B cell (primary cell): ENCODE measurements at regions not wholly inside any gene's neighbourhood (a gene's known extent, or its start where the extent isn't known, plus 50 kb on each side); places are given as distances from the start of the nearest gene placed in this dataset.
"Not testable (repeated sequence)": the region's sequence is repeated elsewhere in the genome, so short reads cannot be mapped to it uniquely, and the experiment has no call there.

ENCODE experiments used
- ATAC-seq: fragments of 200-7000 bp; cut with Tn5 transposase; one replicate; pipeline ENCODE4 v1.10.0; 2021; ENCODE audit warnings: low read depth, mild to moderate bottlenecking, moderate number of reproducible peaks, moderate library complexity
- CTCF ChIA-PET: fragments of 350-600 bp; sonication (Branson Sonifier 250); formaldehyde crosslinking; loops from one replicate; lab custom pipeline; 2021; ENCODE audit warnings: antibody characterized with exemption, inconsistent platforms; lab: Charles Lee
- POLR2A ChIA-PET: fragments of 350-600 bp; sonication (Branson Sonifier 250); formaldehyde crosslinking; loops from one replicate; lab custom pipeline; 2021; ENCODE audit warnings: antibody characterized with exemption; lab: Charles Lee
- DNase-seq: peaks from one replicate; pipeline ENCODE4 v3.0.0; 2013
- H2AFZ ChIP-seq: 2 replicates; pipeline ENCODE4 v1.6.1; 2012; ENCODE audit warnings: mild to moderate bottlenecking, low read depth, low read length; ENCODE audit not compliant: insufficient read depth, poor library complexity, severe bottlenecking
- H3K27ac ChIP-seq, 2 donors: 1 replicate in 1 of 2; 2 replicates in 1 of 2; pipeline ENCODE4 v1.5.1; 2012 to 2013; ENCODE audit warnings: low read length in 2 of 2, mild to moderate bottlenecking in 2 of 2, moderate library complexity in 1 of 2
- H3K27me3 ChIP-seq, 4 experiments: fragments of 200-600 bp in 1 of 4; sonication (generic) in 1 of 4; replicated peaks in 1 of 4; 1 replicate in 2 of 4; 2 replicates in 2 of 4; pipeline versions ENCODE4 v1.6.1 to v1.7.0; 2013 to 2016; ENCODE audit warnings: low read length in 3 of 4, mild to moderate bottlenecking in 2 of 4, mixed read lengths in 1 of 4, moderate library complexity in 1 of 4; ENCODE audit not compliant: insufficient read depth in 4 of 4, control insufficient read depth in 3 of 4; ENCODE audit errors: control extremely low read depth in 1 of 4
- H3K36me3 ChIP-seq, 2 experiments: replicated peaks in 1 of 2; 1 replicate in 1 of 2; 2 replicates in 1 of 2; pipeline versions ENCODE4 v1.6.1 to v1.7.1; 2013; ENCODE audit warnings: low read length in 1 of 2; ENCODE audit not compliant: insufficient read depth in 2 of 2, control insufficient read depth in 1 of 2; ENCODE audit errors: control extremely low read depth in 1 of 2, extremely low read depth in 1 of 2
- H3K4me1 ChIP-seq, 2 donors: fragments of 200-600 bp in 1 of 2; sonication (generic) in 1 of 2; 1 replicate in 1 of 2; 2 replicates in 1 of 2; pipeline versions ENCODE4 v1.5.1 to v1.6.1; 2013 to 2017; ENCODE audit warnings: low read length in 2 of 2; ENCODE audit not compliant: control insufficient read depth in 2 of 2, insufficient read depth in 2 of 2
- H3K4me2 ChIP-seq: replicated peaks from 2 replicates; pipeline ENCODE3; 2012; ENCODE audit warnings: mild to moderate bottlenecking, low read depth, low read length; ENCODE audit not compliant: poor library complexity, severe bottlenecking
- H3K4me3 ChIP-seq, 5 experiments: fragments of 200-600 bp in 1 of 5; sonication (generic) in 1 of 5; 1 replicate in 3 of 5; 2 replicates in 2 of 5; pipeline versions ENCODE4 v1.5.1 to v1.7.0; 2011 to 2016; ENCODE audit warnings: low read length in 4 of 5, mild to moderate bottlenecking in 4 of 5, low read depth in 2 of 5, control low read depth in 1 of 5, moderate library complexity in 1 of 5; ENCODE audit not compliant: insufficient read depth in 1 of 5; ENCODE audit errors: control extremely low read depth in 1 of 5, extremely low read depth in 1 of 5
- H3K79me2 ChIP-seq: fragments of 200-600 bp; sonication (generic); one replicate; pipeline ENCODE4 v1.6.0; 2016; ENCODE audit warnings: low read length; ENCODE audit not compliant: control insufficient read depth, insufficient read depth
- H3K9ac ChIP-seq: fragments of 200-600 bp; sonication (generic); 2 replicates; pipeline ENCODE4 v1.6.1; 2017; ENCODE audit warnings: mild to moderate bottlenecking, low read length, moderate library complexity
- H3K9me3 ChIP-seq, 3 donors: one replicate each; pipeline versions ENCODE4 v1.6.1 to v1.7.1; 2013; ENCODE audit warnings: low read length in 2 of 3; ENCODE audit not compliant: control insufficient read depth in 2 of 3, insufficient read depth in 1 of 3; ENCODE audit errors: control extremely low read depth in 1 of 3
- H4K20me1 ChIP-seq: 2 replicates; pipeline ENCODE4 v1.6.0; 2012; ENCODE audit warnings: mild to moderate bottlenecking, low read length; ENCODE audit not compliant: insufficient read depth, control insufficient read depth, poor library complexity, severe bottlenecking
- H3K27ac Mint-ChIP-seq: one replicate; pipeline ENCODE4 v1.8.0; 2021; ENCODE audit warnings: mixed read lengths
- H3K27me3 Mint-ChIP-seq: one replicate; pipeline ENCODE4 v1.8.0; 2021; ENCODE audit warnings: mixed read lengths
- H3K4me1 Mint-ChIP-seq: one replicate; pipeline ENCODE4 v1.8.0; 2021; ENCODE audit warnings: mixed read lengths
- H3K4me3 Mint-ChIP-seq: one replicate; pipeline ENCODE4 v1.8.0; 2021; ENCODE audit warnings: mixed read lengths
- H3K9me3 Mint-ChIP-seq: one replicate; pipeline ENCODE4 v1.8.0; 2022; ENCODE audit warnings: mixed read lengths; ENCODE audit not compliant: insufficient read depth
- CTCF ChIP-seq: fragments of 200-600 bp; IDR thresholded peaks from one replicate; pipeline ENCODE4 v1.8.0; 2022; ENCODE audit warnings: antibody characterized with exemption, mild to moderate bottlenecking
- WGBS: methylation state at CpG from one replicate; pipeline ENCODE4 v1.1.5; 2013; ENCODE audit warnings: missing lambda C conversion rate; ENCODE audit not compliant: insufficient coverage; 5-methylcytosine and 5-hydroxymethylcytosine counted together
- intact Hi-C: fragments of 100-400 bp; cut with micrococcal nuclease; formaldehyde crosslinking; loops from one replicate; pipeline ENCODE4 v1.10.0; 2022

GRCh38 chr3:67937498-67938118, 283.2 kb upstream of the SUCLG2 start:
- 100% methylated on average over 1 of the region's 1 CpG for WGBS
- Histone ChIP-seq H3K4me1 (no peaks in the 10 kb centered on the region), H3K27ac (no peak overlapping the region), H3K4me2 (no peak overlapping the region), H3K4me3 (no peak overlapping the region), H3K9me3 (peaks cover 0 to 3% (median 1%) of the 10 kb centered on the region in 3 donors), H3K79me2 (no peaks in the 10 kb centered on the region), H2AFZ (no peak overlapping the region), H3K9ac (no peak overlapping the region), H3K27me3 (no peaks in the 10 kb centered on the region), H4K20me1 (no peaks in the 10 kb centered on the region), H3K36me3 (no peaks in the 10 kb centered on the region)
- ChIA-PET CTCF (no interaction called here), POLR2A (no interaction called here)
- intact Hi-C loops: no loop called here
- no peaks in the 10 kb centered on the region for H3K27me3 Mint-ChIP-seq
- no peak for ATAC-seq
- no peaks in the 10 kb centered on the region for H3K4me1 Mint-ChIP-seq
- TF ChIP-seq CTCF: no peak
- peaks cover 3% of the 10 kb centered on the region for H3K9me3 Mint-ChIP-seq
- H3K4me3 Mint-ChIP-seq: no peak overlapping the region
- DNase-seq: no peak
- H3K27ac Mint-ChIP-seq: no peak overlapping the region

DNA sequence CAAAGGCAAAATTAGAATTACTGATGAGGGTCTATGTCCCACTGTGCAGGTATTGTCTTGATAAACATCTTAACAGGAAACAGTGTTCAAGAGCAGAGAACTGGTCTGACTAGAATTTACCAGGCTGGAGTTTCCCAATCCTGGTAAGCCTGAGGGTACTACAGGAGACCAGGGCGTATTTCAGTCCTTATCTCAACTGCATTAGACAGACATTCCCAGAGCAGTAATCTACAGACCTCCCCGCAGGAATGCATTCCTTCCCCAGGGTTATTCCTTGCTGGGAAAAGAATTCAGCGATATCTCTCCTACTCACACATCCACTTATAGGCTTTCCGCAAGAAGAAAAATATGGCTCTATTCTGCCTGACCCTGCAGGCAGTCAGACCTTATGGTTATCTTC, 276.0 kb upstream of the SUCLG2 start:
- H3K4me3 ChIP-seq, H3K27ac ChIP-seq, CTCF ChIA-PET, H3K9me3 ChIP-seq, H3K9ac ChIP-seq, H3K4me1 Mint-ChIP-seq, H2AFZ ChIP-seq, H3K27me3 Mint-ChIP-seq, H3K27ac Mint-ChIP-seq, H3K4me1 ChIP-seq, DNase-seq, H3K27me3 ChIP-seq, H3K36me3 ChIP-seq, intact Hi-C loops, H3K4me3 Mint-ChIP-seq, H4K20me1 ChIP-seq, H3K4me2 ChIP-seq, H3K9me3 Mint-ChIP-seq, POLR2A ChIA-PET, ATAC-seq, H3K79me2 ChIP-seq: not testable (repeated sequence)
- 94% methylated on average over 3 of the region's 4 CpGs for WGBS
